Head of caudate nucleus (tissue), 42 donors: ENCODE measurements at regions not wholly inside any gene's neighbourhood (a gene's known extent, or its start where the extent isn't known, plus 50 kb on each side); places are given as distances from the start of the nearest gene placed in this dataset.

Experiments
- DNase-seq, 42 donors: peaks; one replicate each; pipeline versions ENCODE4 v3.0.0 to v3.0.0-alpha.2; 2020 to 2021; ENCODE audit warnings: mixed read lengths in 7 of 42
- intact Hi-C: fragments of 100-400 bp; cut with DNase I; formaldehyde crosslinking; loops from one replicate; pipeline ENCODE4 v1.15.0; 2022

DNA sequence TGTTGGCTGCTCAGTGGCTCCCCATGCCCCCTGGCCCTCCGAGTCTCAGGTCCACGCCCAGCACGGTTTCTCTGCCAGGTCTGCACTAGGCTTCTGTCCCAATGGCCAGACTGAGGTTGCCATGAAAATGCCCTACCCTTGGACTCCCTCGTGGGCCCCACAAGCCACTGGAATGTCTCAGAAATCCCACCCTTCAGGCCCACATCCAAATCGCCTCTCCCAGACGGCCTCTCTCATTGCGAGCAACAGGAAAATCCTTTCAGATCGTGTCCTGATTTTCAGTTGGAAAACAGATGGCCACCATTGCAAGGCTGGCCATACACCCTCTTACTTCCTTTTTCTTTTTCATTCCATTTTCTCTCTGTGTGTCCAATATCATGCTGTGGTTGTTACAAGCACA, 77.3 kb downstream of the IRF2BPL start:
- intact Hi-C loops = no loop called here
- no peak for DNase-seq

DNA sequence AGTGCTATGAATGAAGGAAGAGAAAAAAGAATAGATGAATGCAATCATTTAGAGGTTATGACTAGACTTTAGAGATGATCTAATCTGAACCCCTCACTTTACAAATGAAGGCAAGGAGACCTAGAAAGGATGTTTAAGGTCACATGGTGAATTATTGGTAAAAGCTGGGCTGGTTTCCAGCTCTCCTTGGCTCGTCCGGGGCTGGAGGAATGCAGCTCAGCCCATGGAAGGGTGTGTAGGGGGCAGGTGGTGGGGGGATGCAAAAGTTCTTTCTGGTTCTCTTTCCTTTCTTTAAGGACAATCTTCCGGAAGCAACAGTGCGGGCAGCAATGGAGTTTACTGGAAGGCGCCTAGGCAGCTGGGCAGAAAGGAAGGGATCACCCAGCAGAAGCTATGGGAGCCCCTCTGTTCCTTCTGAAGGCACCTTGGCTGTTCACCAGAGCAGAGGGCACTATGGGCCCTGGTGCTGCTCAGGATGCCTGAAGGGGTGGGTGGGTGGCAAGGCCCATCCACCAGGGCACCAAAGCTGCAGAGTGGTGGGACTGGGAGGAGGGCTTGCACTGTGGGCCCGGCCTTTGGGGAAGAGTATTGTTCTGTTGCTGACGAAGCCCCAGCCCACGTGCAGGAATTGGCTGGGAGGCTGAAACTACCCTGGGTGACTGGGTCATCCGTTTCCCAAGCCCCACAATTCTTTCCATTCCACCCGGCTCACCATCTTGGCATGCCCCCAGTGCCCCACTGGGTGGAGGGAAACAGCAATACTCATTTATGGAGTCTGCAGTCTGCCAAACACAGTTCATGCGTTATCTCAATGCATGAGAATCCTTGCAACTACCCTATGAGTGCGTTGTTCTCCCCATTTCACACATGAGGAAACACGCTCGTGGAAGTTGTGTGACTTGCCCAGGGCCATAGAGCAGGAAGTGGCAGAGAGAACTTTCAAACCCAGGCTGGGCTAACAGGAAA, 78.2 kb downstream of the IRF2BPL start:
- intact Hi-C loops = no loop called here
- peak in 2 of 42 donors; percentile 31 to 54 for DNase-seq

DNA sequence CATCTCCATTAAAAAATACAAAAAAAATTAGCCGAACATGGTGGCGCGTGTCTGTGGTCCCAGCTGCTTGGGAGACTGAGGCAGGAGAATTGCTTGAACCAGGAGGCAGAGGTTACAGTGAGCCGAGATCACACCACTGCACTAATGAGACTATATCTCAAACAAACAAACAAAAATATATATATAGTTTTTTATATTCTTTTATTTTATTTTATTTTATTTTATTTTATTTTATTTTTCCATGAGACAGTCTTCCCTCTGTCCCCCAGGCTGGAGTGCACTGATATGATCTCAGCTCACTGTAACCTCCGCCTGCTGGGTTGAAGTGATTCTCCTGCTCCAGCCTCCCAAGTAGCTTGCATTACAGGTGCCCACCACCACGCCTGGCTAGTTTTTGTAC, 79.5 kb downstream of the IRF2BPL start:
- no peak for DNase-seq
- intact Hi-C loops = loop anchor here (2.0 kb wide), 1 partner anchor 28 kb away; no protein-coding TSS in a partner anchor

GRCh38 chr14:76948213-76948947, 80.1 kb downstream of the IRF2BPL start:
- intact Hi-C loops = loop anchor here (2.0 kb wide), 1 partner anchor 28 kb away; no protein-coding TSS in a partner anchor
- no peak for DNase-seq

DNA sequence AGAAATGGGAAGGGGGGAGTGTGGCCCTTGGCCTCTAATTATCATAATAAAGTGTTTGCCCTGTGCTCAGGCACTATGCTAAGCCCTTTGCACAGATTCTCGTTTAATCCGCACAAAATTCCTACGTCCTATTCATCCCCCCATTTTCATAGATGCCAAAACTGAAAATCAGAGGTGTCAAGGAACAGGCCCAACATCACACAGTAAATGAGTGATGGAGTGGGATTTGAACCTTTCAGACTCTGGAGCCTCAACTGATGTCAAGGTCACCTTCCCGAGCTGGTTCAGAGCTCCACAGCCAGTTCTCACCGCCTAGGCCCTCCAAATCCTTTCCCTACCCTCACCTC, 80.7 kb downstream of the IRF2BPL start:
- intact Hi-C loops = loop anchor here (2.0 kb wide), 1 partner anchor 27 kb away; no protein-coding TSS in a partner anchor
- DNase-seq = no peak

GRCh38 chr14:76947078-76947837, 81.2 kb downstream of the IRF2BPL start:
- intact Hi-C loops = no loop called here
- DNase-seq = peak; percentile 92 to 99 (median 96)

DNA sequence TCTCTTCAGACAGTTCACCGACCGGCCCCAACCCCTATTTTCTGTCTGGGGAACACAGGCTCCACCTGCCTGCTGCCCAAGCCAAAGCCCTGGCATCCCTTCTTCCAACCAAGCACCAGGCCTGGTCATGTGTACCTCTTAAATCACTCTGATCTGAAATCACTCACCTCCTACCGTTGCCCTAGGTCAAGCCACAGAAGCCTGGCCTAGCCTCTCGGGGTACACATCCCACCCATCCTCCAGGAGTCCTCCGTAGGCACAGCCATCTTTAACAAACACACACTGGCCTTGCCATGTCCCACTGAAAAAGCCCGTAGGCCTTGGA, 81.8 kb downstream of the IRF2BPL start:
- no peak for DNase-seq
- intact Hi-C loops = no loop called here

GRCh38 chr14:76943072-76943471, 85.4 kb downstream of the IRF2BPL start:
- intact Hi-C loops = no loop called here
- no peak for DNase-seq

GRCh38 chr14:76941946-76942805, 86.3 kb downstream of the IRF2BPL start:
- no peak for DNase-seq
- intact Hi-C loops = no loop called here

GRCh38 chr14:76941544-76941943, 87.0 kb downstream of the IRF2BPL start:
- no peak for DNase-seq

DNA sequence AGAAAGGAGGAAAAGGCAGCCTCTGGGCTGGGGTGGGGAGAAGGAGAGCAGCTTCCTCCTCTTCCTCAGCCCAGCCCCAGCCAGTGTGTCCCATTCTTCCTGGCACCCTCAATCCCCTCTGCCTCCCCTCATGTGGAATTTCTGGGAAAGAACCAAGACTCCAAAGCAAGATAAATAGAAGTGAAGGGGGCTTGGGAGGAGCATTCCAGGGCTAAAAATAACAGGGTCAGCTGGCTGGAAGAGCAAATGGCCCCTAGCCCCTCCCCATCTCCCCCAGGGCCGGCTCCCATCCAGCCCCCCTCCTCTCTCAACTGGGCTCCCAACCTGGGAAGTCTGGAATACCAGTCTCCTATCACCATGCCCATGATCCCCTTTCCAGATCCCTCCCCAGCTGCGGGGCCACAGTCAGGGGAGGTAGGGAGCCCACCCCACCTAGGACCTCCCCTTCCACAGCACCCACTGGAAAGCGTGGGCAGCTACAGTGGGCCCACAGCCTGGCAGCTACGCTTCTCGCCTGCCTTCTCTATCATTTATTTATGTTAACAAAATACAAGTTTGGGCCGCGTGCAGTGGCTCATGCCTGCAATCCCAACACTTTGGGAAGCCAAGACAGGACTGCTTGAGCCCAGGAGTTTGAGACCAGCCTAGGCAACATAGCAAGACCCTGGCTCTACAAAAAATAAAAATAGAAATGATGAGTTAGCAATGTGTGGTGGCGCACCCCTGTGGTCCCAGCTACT, 88.3 kb downstream of the IRF2BPL start:
- no peak for DNase-seq
- intact Hi-C loops = no loop called here

More at GRCh38 chr14:76941544-76941943, 87.0 kb downstream of the IRF2BPL start:
- intact Hi-C loops = no loop called here

DNA sequence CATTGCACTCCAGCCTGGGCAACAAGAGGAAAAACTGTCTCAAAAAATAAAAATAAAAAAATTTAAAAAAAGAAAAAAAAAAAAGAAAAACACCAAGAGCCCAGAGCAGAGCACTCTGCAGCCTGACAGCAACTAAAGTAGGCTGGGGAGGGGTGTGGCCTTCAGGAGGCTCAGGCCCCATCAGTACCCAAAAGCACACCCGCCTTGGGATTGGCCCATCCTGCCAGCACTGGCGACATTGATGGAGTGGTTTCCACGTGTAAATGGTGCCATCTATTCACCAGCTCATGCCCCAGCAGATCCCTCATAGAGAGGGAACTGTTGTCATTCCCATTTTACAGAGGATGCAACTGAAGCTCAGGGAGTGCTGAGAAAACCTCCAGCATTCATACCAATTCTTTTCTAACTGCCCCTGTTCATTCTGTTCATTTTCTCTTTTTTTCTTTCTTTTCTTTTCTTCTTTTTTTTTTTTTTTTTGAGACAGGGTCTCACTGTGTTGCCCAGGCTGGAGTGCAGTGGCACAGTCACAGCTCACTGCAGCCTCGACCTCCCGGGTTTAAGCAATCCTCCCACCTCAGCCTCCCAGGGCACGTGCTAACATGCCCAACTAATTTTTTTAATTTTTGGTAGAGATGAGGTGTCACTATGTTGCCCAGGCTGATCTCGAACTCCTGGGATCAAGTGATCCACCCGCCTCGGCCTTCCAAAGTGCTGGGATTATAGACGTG, 89.3 kb downstream of the IRF2BPL start:
- DNase-seq = no peak
- intact Hi-C loops = no loop called here

- intact Hi-C loops = no loop called here
Measured at GRCh38 chr14:76938092-76938500, 90.4 kb downstream of the IRF2BPL start.

DNA sequence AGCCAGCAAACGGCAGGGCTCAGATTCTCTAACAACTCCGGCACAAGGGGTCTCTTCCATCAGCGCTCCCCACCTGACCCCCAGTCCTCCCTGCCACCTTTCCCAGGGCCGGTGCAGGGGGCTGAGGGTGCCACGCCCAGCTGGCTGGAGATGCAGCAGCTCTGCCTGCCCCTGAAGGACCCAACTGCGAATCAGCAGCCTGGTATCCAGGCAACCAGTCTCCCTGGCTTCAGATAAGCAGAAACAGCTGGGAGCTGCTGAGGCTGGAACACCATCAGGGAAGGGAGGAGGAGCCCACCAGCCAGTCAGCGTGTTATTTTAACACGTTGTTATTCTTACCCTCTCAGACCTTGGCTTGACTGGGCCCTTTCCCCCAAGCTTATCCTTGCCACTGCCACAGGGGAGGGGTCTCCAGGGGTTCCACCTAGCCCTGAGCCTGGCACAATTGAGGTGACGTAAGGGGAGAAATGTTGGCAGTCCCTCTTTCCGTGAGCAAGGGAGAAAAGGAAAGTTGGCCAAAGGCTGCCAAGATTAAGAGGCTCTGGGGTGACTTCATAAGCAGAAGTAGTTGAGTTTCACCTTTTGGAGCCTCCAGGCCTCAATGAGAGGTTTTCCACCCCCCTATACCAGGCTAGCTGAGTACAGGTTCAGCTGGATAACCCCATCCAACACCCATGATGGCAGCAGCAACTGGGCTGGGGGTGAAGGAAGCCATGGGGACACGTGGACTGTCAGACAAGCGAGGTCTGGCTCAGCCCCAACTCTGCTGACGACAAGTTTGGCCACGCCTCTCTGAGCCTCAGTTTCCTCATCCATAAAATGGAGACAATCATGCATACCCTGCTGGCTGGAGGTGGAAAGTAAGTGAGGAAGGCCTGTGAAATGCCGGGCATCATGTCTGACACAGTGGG, 91.1 kb downstream of the IRF2BPL start:
- DNase-seq = peak in 12 of 42 donors; percentile 19 to 69 (median 54)

More at GRCh38 chr14:76938092-76938500, 90.4 kb downstream of the IRF2BPL start:
- DNase-seq = no peak

DNA sequence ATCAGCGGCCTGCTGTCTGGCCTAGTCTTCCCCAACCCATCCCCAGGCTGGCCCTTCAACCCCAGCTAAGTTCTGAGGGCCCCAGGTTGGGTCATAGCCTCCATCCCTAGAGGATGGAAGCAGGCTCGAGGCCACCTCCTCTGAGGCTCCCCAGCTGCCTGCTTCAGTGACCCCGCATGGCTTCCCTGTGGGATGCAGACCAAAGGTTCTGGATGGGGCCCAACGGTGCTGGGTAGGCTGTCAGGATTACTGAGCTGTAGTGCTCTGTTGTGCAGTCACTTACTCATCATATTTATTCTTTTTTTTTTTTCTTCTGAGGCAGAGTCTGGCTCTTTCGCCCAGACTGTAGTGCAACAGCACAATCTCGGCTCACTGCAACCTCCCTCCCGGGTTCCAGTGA, 92.0 kb downstream of the IRF2BPL start:
- DNase-seq = no peak
- intact Hi-C loops = no loop called here

More for the DNA sequence above, 91.1 kb downstream of the IRF2BPL start:
- intact Hi-C loops = no loop called here

DNA sequence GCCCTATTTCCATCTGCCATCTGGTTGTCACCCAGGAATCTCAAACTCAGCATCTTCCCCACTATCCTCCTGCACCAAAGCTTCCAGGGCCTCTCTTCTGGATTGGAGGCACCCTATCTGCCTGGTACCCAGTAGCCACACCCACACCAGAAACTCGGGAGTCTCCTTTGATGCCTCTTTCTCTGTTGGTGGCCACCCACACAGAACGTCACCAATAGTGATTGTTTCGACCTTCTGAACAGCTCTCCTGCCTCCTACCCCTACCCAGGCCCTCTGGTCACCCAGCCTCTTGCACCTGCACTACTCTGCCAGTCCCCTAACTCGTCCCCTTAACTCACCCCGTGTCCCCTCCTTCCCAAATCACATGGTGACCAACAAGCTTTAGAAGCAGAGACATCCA, 95.0 kb downstream of the IRF2BPL start:
- intact Hi-C loops = no loop called here
- no peak for DNase-seq
